ENCODE measurements at regions not wholly inside any gene's neighbourhood (a gene's known extent, or its start where the extent isn't known, plus 50 kb on each side); places are given as distances from the start of the nearest gene placed in this dataset.

GRCh38 chr10:111856631-111857030 is 326.9 kb downstream of the GPAM start:
- Mint-ChIP-seq H3K27ac (no peak overlapping the region), H3K4me3 (no peak overlapping the region), H3K4me1 (ENCODE audit: low read depth) (no peaks in the 10 kb centered on the region), H3K27me3 (peaks cover 3% of the 10 kb centered on the region), H3K36me3 (no peaks in the 10 kb centered on the region), H3K9me3 (no peaks in the 10 kb centered on the region)
- intact Hi-C loops (cut with micrococcal nuclease): no loop called here
- ChIA-PET POLR2A (no interaction called here), CTCF (no interaction called here)
- DNase-seq: no peak

- H3K4me1 Mint-ChIP-seq (ENCODE audit: low read depth): no peaks in the 10 kb centered on the region
- H3K27me3 Mint-ChIP-seq: peaks cover 5% of the 10 kb centered on the region
- CTCF ChIA-PET: no interaction called here
- intact Hi-C loops (cut with micrococcal nuclease): no loop called here
- H3K36me3 Mint-ChIP-seq: no peaks in the 10 kb centered on the region
- H3K4me3 Mint-ChIP-seq: no peak overlapping the region
- H3K9me3 Mint-ChIP-seq: no peaks in the 10 kb centered on the region
- POLR2A ChIA-PET: no interaction called here
- no peak for DNase-seq
- no peak overlapping the region for H3K27ac Mint-ChIP-seq
These were observed 318.0 kb downstream of the GPAM start for GRCh38 chr10:111865550-111865949.

- Mint-ChIP-seq H3K27ac (no peak overlapping the region), H3K36me3 (no peaks in the 10 kb centered on the region), H3K4me3 (no peak overlapping the region), H3K9me3 (no peaks in the 10 kb centered on the region), H3K27me3 (no peaks in the 10 kb centered on the region), H3K4me1 (ENCODE audit: low read depth) (no peaks in the 10 kb centered on the region)
- intact Hi-C loops (cut with micrococcal nuclease): no loop called here
- DNase-seq: no peak
- POLR2A ChIA-PET: no interaction called here
- CTCF ChIA-PET: no interaction called here
These were observed 312.1 kb downstream of the GPAM start for GRCh38 chr10:111871458-111871857.

- Mint-ChIP-seq H3K4me3 (no peak overlapping the region), H3K9me3 (peaks cover 2% of the 10 kb centered on the region), H3K27ac (no peak overlapping the region), H3K4me1 (ENCODE audit: low read depth) (no peaks in the 10 kb centered on the region), H3K27me3 (no peaks in the 10 kb centered on the region), H3K36me3 (no peaks in the 10 kb centered on the region)
- POLR2A ChIA-PET: no interaction called here
- intact Hi-C loops (cut with micrococcal nuclease): no loop called here
- DNase-seq: no peak
- CTCF ChIA-PET: no interaction called here
These were observed 311.0 kb downstream of the GPAM start for GRCh38 chr10:111872591-111872990.

- no peaks in the 10 kb centered on the region for H3K36me3 Mint-ChIP-seq
- H3K27me3 Mint-ChIP-seq: no peaks in the 10 kb centered on the region
- no peak for DNase-seq
- no peak overlapping the region for H3K4me3 Mint-ChIP-seq
- CTCF ChIA-PET: interaction anchor here (0.5 kb wide), 1 partner anchor 621 kb away, joined by 3 read pairs; no protein-coding TSS in a partner anchor
- peaks cover 4% of the 10 kb centered on the region for H3K9me3 Mint-ChIP-seq
- no peak overlapping the region for H3K27ac Mint-ChIP-seq
- POLR2A ChIA-PET: no interaction called here
- intact Hi-C loops (cut with micrococcal nuclease): no loop called here
- no peaks in the 10 kb centered on the region for H3K4me1 Mint-ChIP-seq (ENCODE audit: low read depth)
These were observed 310.5 kb downstream of the GPAM start for GRCh38 chr10:111873041-111873440.

GRCh38 chr10:111873621-111874135 is 309.9 kb downstream of the GPAM start:
- ChIA-PET POLR2A (no interaction called here), CTCF (interaction anchor here (0.5 kb wide), 1 partner anchor 620 kb away, joined by 3 read pairs; no protein-coding TSS in a partner anchor)
- intact Hi-C loops (cut with micrococcal nuclease): no loop called here
- H3K27me3 Mint-ChIP-seq: no peaks in the 10 kb centered on the region
- no peaks in the 10 kb centered on the region for H3K4me1 Mint-ChIP-seq (ENCODE audit: low read depth)
- H3K27ac Mint-ChIP-seq: no peak overlapping the region
- H3K36me3 Mint-ChIP-seq: no peaks in the 10 kb centered on the region
- DNase-seq: no peak
- no peak overlapping the region for H3K4me3 Mint-ChIP-seq
- peaks cover 5% of the 10 kb centered on the region for H3K9me3 Mint-ChIP-seq

- no peaks in the 10 kb centered on the region for H3K36me3 Mint-ChIP-seq
- CTCF ChIA-PET: no interaction called here
- no peak for DNase-seq
- no peaks in the 10 kb centered on the region for H3K4me1 Mint-ChIP-seq (ENCODE audit: low read depth)
- no peak overlapping the region for H3K4me3 Mint-ChIP-seq
- intact Hi-C loops (cut with micrococcal nuclease): no loop called here
- H3K9me3 Mint-ChIP-seq: peaks cover 5% of the 10 kb centered on the region
- POLR2A ChIA-PET: no interaction called here
- no peaks in the 10 kb centered on the region for H3K27me3 Mint-ChIP-seq
- no peak overlapping the region for H3K27ac Mint-ChIP-seq
These were observed 309.0 kb downstream of the GPAM start for GRCh38 chr10:111874576-111874975.

GRCh38 chr10:111875725-111876124 is 307.8 kb downstream of the GPAM start:
- intact Hi-C loops (cut with micrococcal nuclease): no loop called here
- CTCF ChIA-PET: no interaction called here

GRCh38 chr10:111877258-111877657 is 306.3 kb downstream of the GPAM start:
- intact Hi-C loops (cut with micrococcal nuclease): no loop called here
- POLR2A ChIA-PET: no interaction called here
- H3K27ac Mint-ChIP-seq: no peak overlapping the region
- no peaks in the 10 kb centered on the region for H3K4me1 Mint-ChIP-seq (ENCODE audit: low read depth)
- CTCF ChIA-PET: no interaction called here
- H3K4me3 Mint-ChIP-seq: no peak overlapping the region
- H3K36me3 Mint-ChIP-seq: no peaks in the 10 kb centered on the region
- no peaks in the 10 kb centered on the region for H3K27me3 Mint-ChIP-seq
- no peak for DNase-seq
- H3K9me3 Mint-ChIP-seq: peaks cover 5% of the 10 kb centered on the region

More at GRCh38 chr10:111875725-111876124, 307.8 kb downstream of the GPAM start:
- Mint-ChIP-seq H3K36me3 (no peaks in the 10 kb centered on the region), H3K4me3 (no peak overlapping the region), H3K9me3 (peaks cover 5% of the 10 kb centered on the region), H3K27me3 (no peaks in the 10 kb centered on the region), H3K4me1 (ENCODE audit: low read depth) (no peaks in the 10 kb centered on the region), H3K27ac (no peak overlapping the region)
- POLR2A ChIA-PET: no interaction called here
- no peak for DNase-seq

- no peak for DNase-seq
- no peak overlapping the region for H3K4me3 Mint-ChIP-seq
These were observed 303.6 kb downstream of the GPAM start for GRCh38 chr10:111879969-111880368.

GRCh38 chr10:111885046-111885445 is 298.5 kb downstream of the GPAM start:
- no peak for DNase-seq
- H3K4me3 Mint-ChIP-seq: no peak overlapping the region
- H3K27me3 Mint-ChIP-seq: no peaks in the 10 kb centered on the region
- H3K9me3 Mint-ChIP-seq: peaks cover 5% of the 10 kb centered on the region
- no peaks in the 10 kb centered on the region for H3K4me1 Mint-ChIP-seq (ENCODE audit: low read depth)
- intact Hi-C loops (cut with micrococcal nuclease): no loop called here
- ChIA-PET CTCF (no interaction called here), POLR2A (no interaction called here)
- H3K36me3 Mint-ChIP-seq: no peaks in the 10 kb centered on the region
- H3K27ac Mint-ChIP-seq: no peak overlapping the region

More at GRCh38 chr10:111879969-111880368, 303.6 kb downstream of the GPAM start:
- intact Hi-C loops (cut with micrococcal nuclease): no loop called here
- H3K36me3 Mint-ChIP-seq: no peaks in the 10 kb centered on the region
- no peak overlapping the region for H3K27ac Mint-ChIP-seq
- POLR2A ChIA-PET: no interaction called here
- no peaks in the 10 kb centered on the region for H3K27me3 Mint-ChIP-seq
- CTCF ChIA-PET: no interaction called here
- H3K9me3 Mint-ChIP-seq: peaks cover 5% of the 10 kb centered on the region
- no peaks in the 10 kb centered on the region for H3K4me1 Mint-ChIP-seq (ENCODE audit: low read depth)

GRCh38 chr10:111885919-111886318 is 297.6 kb downstream of the GPAM start:
- no peaks in the 10 kb centered on the region for H3K36me3 Mint-ChIP-seq
- no peak for DNase-seq
- ChIA-PET CTCF (no interaction called here), POLR2A (no interaction called here)
- H3K27ac Mint-ChIP-seq: no peak overlapping the region
- no peaks in the 10 kb centered on the region for H3K4me1 Mint-ChIP-seq (ENCODE audit: low read depth)
- H3K27me3 Mint-ChIP-seq: no peaks in the 10 kb centered on the region
- intact Hi-C loops (cut with micrococcal nuclease): no loop called here
- peaks cover 5% of the 10 kb centered on the region for H3K9me3 Mint-ChIP-seq
- no peak overlapping the region for H3K4me3 Mint-ChIP-seq

GRCh38 chr10:111887266-111887665 is 296.3 kb downstream of the GPAM start:
- no peak overlapping the region for H3K4me3 Mint-ChIP-seq
- no peak for DNase-seq
- ChIA-PET POLR2A (no interaction called here), CTCF (no interaction called here)
- peaks cover 4% of the 10 kb centered on the region for H3K27me3 Mint-ChIP-seq
- intact Hi-C loops (cut with micrococcal nuclease): no loop called here
- H3K4me1 Mint-ChIP-seq (ENCODE audit: low read depth): no peaks in the 10 kb centered on the region
- H3K27ac Mint-ChIP-seq: no peak overlapping the region
- no peaks in the 10 kb centered on the region for H3K36me3 Mint-ChIP-seq
- H3K9me3 Mint-ChIP-seq: peaks cover 5% of the 10 kb centered on the region

- POLR2A ChIA-PET: no interaction called here
These were observed 293.5 kb downstream of the GPAM start for GRCh38 chr10:111890046-111890445.

More at GRCh38 chr10:111890046-111890445, 293.5 kb downstream of the GPAM start:
- Mint-ChIP-seq H3K27me3 (peaks cover 4% of the 10 kb centered on the region), H3K27ac (no peak overlapping the region), H3K4me3 (no peak overlapping the region), H3K4me1 (ENCODE audit: low read depth) (no peaks in the 10 kb centered on the region), H3K36me3 (no peaks in the 10 kb centered on the region), H3K9me3 (peaks cover 5% of the 10 kb centered on the region)
- intact Hi-C loops (cut with micrococcal nuclease): no loop called here
- CTCF ChIA-PET: no interaction called here
- no peak for DNase-seq

Measured in activated CD4-positive, alpha-beta memory T cell treated with anti-CD3 and anti-CD28 coated beads for 36 hours (primary cell).